ENCODE measurements at regions not wholly inside any gene's neighbourhood (a gene's known extent, or its start where the extent isn't known, plus 50 kb on each side); places are given as distances from the start of the nearest gene placed in this dataset.

DNA sequence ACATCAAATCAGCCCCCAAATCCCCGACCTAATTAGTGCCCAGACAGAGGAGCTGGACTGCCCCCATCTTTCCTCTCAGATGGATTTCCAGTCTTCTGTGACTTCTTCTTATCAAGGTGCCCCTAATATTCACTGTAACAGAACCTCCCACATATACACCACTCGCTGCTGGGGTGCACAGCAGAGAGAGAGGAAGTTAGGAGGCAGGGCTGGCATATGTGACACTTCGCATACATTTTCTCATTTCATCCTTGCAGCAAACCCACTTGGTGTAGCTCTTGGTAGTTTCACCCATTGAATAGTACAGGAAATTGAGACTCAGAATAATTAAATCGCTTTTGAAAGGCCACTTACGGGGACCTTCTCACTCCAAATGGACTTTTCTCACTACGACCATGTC lies 56.5 kb upstream of the CCND2 start (continued):
- TF ChIP-seq FOSL1 (IDR thresholded peaks at IDR 0.05; ENCODE audit: low read depth), result no peak

DNA sequence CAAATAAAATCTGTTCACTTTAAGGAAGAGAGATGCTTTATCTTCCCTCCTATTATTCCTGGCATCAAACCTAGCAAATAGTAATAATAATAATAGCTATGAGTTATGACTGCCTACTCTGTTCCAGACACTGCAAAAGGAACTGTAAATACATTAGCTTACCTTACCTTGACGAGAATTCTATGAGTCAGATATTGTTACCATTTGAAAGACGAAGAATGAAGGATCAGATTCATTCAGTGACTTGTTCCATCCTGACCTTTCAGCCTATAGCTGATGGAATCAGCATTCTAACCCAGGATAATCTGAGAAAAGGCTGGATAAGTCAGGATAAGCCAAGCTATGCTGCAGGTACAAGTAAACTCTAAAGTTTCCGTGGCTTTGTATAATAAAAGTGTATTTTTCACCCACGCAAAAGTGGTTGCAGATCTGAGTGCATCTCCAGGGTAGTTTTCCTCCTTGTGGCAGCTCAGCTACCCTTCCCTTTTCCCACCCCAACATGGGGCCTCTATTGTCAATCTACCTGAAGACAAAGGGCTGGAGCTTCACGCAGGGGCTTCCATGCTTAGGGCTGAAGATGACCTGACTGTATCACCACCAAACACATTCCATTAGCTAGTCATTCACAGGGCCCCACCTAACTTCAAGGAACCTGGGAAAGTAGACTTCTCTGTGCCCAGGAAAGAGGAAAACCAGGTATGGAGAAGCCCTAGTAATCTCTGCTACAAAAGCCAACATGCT lies 57.2 kb upstream of the CCND2 start:
- Histone ChIP-seq H3K79me2 (ENCODE audit: insufficient read depth, low read length) (no peaks in the 10 kb centered on the region), H3K27me3 (ENCODE audit: insufficient read depth, low read length) (peaks cover 80% of the 10 kb centered on the region), H3K9me3 (ENCODE audit: control insufficient read depth in 1 of 2, insufficient read depth in 1 of 2, low read depth in 1 of 2, low read length in 2 of 2) (no peaks in the 10 kb centered on the region), H3K4me3 (replicated peaks in 1 of 2; ENCODE audit: low read depth in 1 of 2, low read length in 2 of 2) (no peak overlapping the region), H4K20me1 (ENCODE audit: insufficient read depth) (no peaks in the 10 kb centered on the region), H3K4me2 (ENCODE audit: low read length) (no peak overlapping the region), H3K4me1 (ENCODE audit: control insufficient read depth in 1 of 2, insufficient read depth in 2 of 2, low read length in 2 of 2) (no peaks in the 10 kb centered on the region), H3K9me2 (ENCODE audit: insufficient read depth) (no peaks in the 10 kb centered on the region), H3K9ac (ENCODE audit: low read length) (no peak overlapping the region), H3K36me3 (ENCODE audit: control insufficient read depth in 1 of 2, insufficient read depth in 2 of 2, low read length in 2 of 2) (no peaks in the 10 kb centered on the region), H3K27ac (ENCODE audit: low read depth, low read length) (no peak overlapping the region), H2AFZ (ENCODE audit: low read depth, low read length, poor library complexity, severe bottlenecking) (no peak overlapping the region)
- ChIA-PET POLR2A (no interaction called here), RAD21 (ENCODE audit: low non-redundant PET in 1 of 2, low total read pairs in 2 of 2, uncharacterized antibody in 2 of 2, unreplicated experiment in 2 of 2) (no interaction called here), CTCF (no interaction called here)
- ATAC-seq, result no peak
- BruUV-seq (replicated peaks), result no TSS peak
- TF ChIP-seq SRF (IDR thresholded peaks at IDR 0.05; ENCODE audit: low read depth) (no peak), POLR2A (IDR thresholded peaks at IDR 0.05; ENCODE audit: borderline replicate concordance, extremely low read depth, insufficient read depth, insufficient read length) (no peak), CBX3 (IDR thresholded peaks at IDR 0.05; ENCODE audit: low read depth) (no peak), EZH2 (IDR thresholded peaks at IDR 0.05) (no peak), ZFX (IDR thresholded peaks at IDR 0.05) (no peak), SIN3A (IDR thresholded peaks at IDR 0.05; ENCODE audit: low read depth) (no peak), RAD21 (IDR thresholded peaks at IDR 0.05; ENCODE audit: low read depth) (no peak), FOSL1 (IDR thresholded peaks at IDR 0.05; ENCODE audit: low read depth) (no peak), EZH2phosphoT487 (IDR thresholded peaks at IDR 0.05; ENCODE audit: borderline replicate concordance) (no peak), TCF7L2 (IDR thresholded peaks at IDR 0.05; ENCODE audit: borderline replicate concordance, extremely low read depth, insufficient read depth, insufficient read length) (no peak), ZNF274 (IDR thresholded peaks at IDR 0.05; ENCODE audit: low read depth, low read length) (no peak), ELF1 (IDR thresholded peaks at IDR 0.05; ENCODE audit: borderline replicate concordance, low read depth) (no peak)
- TF ChIP-seq, protein P1, sequence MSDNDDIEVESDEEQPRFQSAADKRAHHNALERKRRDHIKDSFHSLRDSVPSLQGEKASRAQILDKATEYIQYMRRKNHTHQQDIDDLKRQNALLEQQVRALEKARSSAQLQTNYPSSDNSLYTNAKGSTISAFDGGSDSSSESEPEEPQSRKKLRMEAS (IDR thresholded peaks at IDR 0.05), result no peak
- TF ChIP-seq, protein P2, sequence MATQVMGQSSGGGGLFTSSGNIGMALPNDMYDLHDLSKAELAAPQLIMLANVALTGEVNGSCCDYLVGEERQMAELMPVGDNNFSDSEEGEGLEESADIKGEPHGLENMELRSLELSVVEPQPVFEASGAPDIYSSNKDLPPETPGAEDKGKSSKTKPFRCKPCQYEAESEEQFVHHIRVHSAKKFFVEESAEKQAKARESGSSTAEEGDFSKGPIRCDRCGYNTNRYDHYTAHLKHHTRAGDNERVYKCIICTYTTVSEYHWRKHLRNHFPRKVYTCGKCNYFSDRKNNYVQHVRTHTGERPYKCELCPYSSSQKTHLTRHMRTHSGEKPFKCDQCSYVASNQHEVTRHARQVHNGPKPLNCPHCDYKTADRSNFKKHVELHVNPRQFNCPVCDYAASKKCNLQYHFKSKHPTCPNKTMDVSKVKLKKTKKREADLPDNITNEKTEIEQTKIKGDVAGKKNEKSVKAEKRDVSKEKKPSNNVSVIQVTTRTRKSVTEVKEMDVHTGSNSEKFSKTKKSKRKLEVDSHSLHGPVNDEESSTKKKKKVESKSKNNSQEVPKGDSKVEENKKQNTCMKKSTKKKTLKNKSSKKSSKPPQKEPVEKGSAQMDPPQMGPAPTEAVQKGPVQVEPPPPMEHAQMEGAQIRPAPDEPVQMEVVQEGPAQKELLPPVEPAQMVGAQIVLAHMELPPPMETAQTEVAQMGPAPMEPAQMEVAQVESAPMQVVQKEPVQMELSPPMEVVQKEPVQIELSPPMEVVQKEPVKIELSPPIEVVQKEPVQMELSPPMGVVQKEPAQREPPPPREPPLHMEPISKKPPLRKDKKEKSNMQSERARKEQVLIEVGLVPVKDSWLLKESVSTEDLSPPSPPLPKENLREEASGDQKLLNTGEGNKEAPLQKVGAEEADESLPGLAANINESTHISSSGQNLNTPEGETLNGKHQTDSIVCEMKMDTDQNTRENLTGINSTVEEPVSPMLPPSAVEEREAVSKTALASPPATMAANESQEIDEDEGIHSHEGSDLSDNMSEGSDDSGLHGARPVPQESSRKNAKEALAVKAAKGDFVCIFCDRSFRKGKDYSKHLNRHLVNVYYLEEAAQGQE (IDR thresholded peaks at IDR 0.05; ENCODE audit: low read depth), result no peak
- intact Hi-C loops (cut with micrococcal nuclease), result no loop called here
- no peak for DNase-seq (ENCODE audit: low read depth, low spot score)

All from HCT116 (cell line).